K562 (cell line): ENCODE measurements at regions not wholly inside any gene's neighbourhood (a gene's known extent, or its start where the extent isn't known, plus 50 kb on each side); places are given as distances from the start of the nearest gene placed in this dataset.

ENCODE experiments used
- CXXC5 ChIP-seq: fragments of 250-450 bp; sonication (Bioruptor Pico); IDR thresholded peaks from 2 replicates; pipeline ENCODE4 v1.8.0; 2022; ENCODE audit warnings: inconsistent platforms, mild to moderate bottlenecking, moderate library complexity
- DDX20 ChIP-seq: fragments of 450-650 bp; IDR thresholded peaks from 2 replicates; pipeline ENCODE4 v1.6.1; 2016; ENCODE audit warnings: missing genetic modification characterization, low read depth, mild to moderate bottlenecking, missing compliant biosample characterization, moderate library complexity
- DIDO1 ChIP-seq: fragments of 450-650 bp; IDR thresholded peaks from 2 replicates; pipeline ENCODE4 v1.6.1; 2016; ENCODE audit warnings: low read depth, missing biosample characterization, missing genetic modification characterization
- ETV6 ChIP-seq, 3 experiments: fragments of 150-350 bp in 1 of 3; sonication (generic) in 1 of 3; formaldehyde crosslinking in 1 of 3; IDR thresholded peaks; 2 replicates each; pipeline versions ENCODE4 v1.6.1 to v1.8.0; 2014 to 2022; ENCODE audit warnings: borderline replicate concordance in 2 of 3, low read depth in 2 of 3, antibody characterized with exemption in 1 of 3, low read length in 1 of 3, mild to moderate bottlenecking in 1 of 3, missing genetic modification reagents in 1 of 3
- HCFC1 ChIP-seq: IDR thresholded peaks from 2 replicates; pipeline ENCODE4 v1.6.1; 2012; ENCODE audit warnings: low read depth, low read length, improper control_type of control experiment
- HOXB6 ChIP-seq: fragments of 250-450 bp; sonication (Bioruptor Pico); IDR thresholded peaks from 2 replicates; pipeline ENCODE4 v1.5.1; 2022; ENCODE audit warnings: mild to moderate bottlenecking, borderline replicate concordance
- KAT7 ChIP-seq: sonication (generic); formaldehyde crosslinking; IDR thresholded peaks from 2 replicates; pipeline ENCODE4 v1.8.0; 2022; ENCODE audit warnings: missing genetic modification reagents, mild to moderate bottlenecking, borderline replicate concordance
- MYC ChIP-seq, 2 experiments: fragments of 250-450 bp in 1 of 2; sonication (Bioruptor Pico) in 1 of 2; IDR thresholded peaks; 2 replicates each; pipeline versions ENCODE4 v1.5.1 to v1.6.1; 2012 to 2021; ENCODE audit warnings: low read depth in 2 of 2, borderline replicate concordance in 1 of 2, improper control_type of control experiment in 1 of 2, low read length in 1 of 2, mild to moderate bottlenecking in 1 of 2, moderate library complexity in 1 of 2
- NR2F6 ChIP-seq: fragments of 450-650 bp; formaldehyde crosslinking; IDR thresholded peaks from 2 replicates; pipeline ENCODE4 v1.4.0; 2020; ENCODE audit warnings: mild to moderate bottlenecking
- PHF8 ChIP-seq: fragments of 200-600 bp; sonication (generic); IDR thresholded peaks from 2 replicates; pipeline ENCODE4 v1.6.1; 2012; ENCODE audit warnings: mixed run types, mild to moderate bottlenecking, inconsistent platforms, low read length, moderate library complexity, borderline replicate concordance
- PHTF2 ChIP-seq: fragments of 250-450 bp; sonication (Bioruptor Pico); IDR thresholded peaks from 2 replicates; pipeline ENCODE4 v1.5.0; 2021; ENCODE audit warnings: mild to moderate bottlenecking
- SMAD3 ChIP-seq: fragments of 450-650 bp; formaldehyde crosslinking; conservative IDR thresholded peaks from 2 replicates; pipeline ENCODE4 v1.4.0; 2020; ENCODE audit warnings: mild to moderate bottlenecking
- SRF ChIP-seq, 2 experiments: fragments of 250-450, 450-650 bp in 1 of 2; sonication (Bioruptor Pico) in 1 of 2; sonication (generic) in 1 of 2; formaldehyde crosslinking; IDR thresholded peaks; 2 replicates each; pipeline versions ENCODE4 v1.5.0 to v1.5.1; 2020 to 2022; ENCODE audit warnings: mild to moderate bottlenecking in 1 of 2, missing genetic modification reagents in 1 of 2
- WHSC1 ChIP-seq: IDR thresholded peaks from one replicate; pipeline ENCODE4 v1.6.1; 2012; ENCODE audit warnings: low read length, control low read depth, inconsistent platforms
- ZBTB43 ChIP-seq: sonication (generic); formaldehyde crosslinking; IDR thresholded peaks from 2 replicates; pipeline ENCODE4 v1.8.0; 2023; ENCODE audit warnings: mild to moderate bottlenecking, missing genetic modification reagents
- ZNF124 ChIP-seq: sonication (generic); formaldehyde crosslinking; IDR thresholded peaks from 2 replicates; pipeline ENCODE4 v1.8.1; 2022; ENCODE audit warnings: missing genetic modification reagents
- ZNF184 ChIP-seq: sonication (generic); formaldehyde crosslinking; IDR thresholded peaks from 2 replicates; pipeline ENCODE4 v1.5.0; 2020; ENCODE audit warnings: missing genetic modification reagents
- ZNF239 ChIP-seq: fragments of 250-450 bp; sonication (Bioruptor Pico); IDR thresholded peaks from 2 replicates; pipeline ENCODE4 v1.4.0; 2020; ENCODE audit warnings: mild to moderate bottlenecking
- ZNF311 ChIP-seq: fragments of 250-450 bp; sonication (Bioruptor Pico); IDR thresholded peaks from 2 replicates; pipeline ENCODE4 v1.4.0; 2020; ENCODE audit warnings: mild to moderate bottlenecking, moderate library complexity
- ZNF586 ChIP-seq: fragments of 450-650 bp; formaldehyde crosslinking; conservative IDR thresholded peaks from 2 replicates; pipeline ENCODE4 v1.4.0; 2020; ENCODE audit warnings: mild to moderate bottlenecking, moderate library complexity
- ZNF589 ChIP-seq: fragments of 200-800 bp; sonication (Bioruptor generic); IDR thresholded peaks from 2 replicates; pipeline ENCODE4 v1.6.1; 2016; ENCODE audit warnings: low read depth, missing genetic modification characterization, missing compliant biosample characterization
- TF ChIP-seq, protein P1 (sequence below): sonication (generic); formaldehyde crosslinking; IDR thresholded peaks from 2 replicates; pipeline ENCODE4 v1.9.0; 2022; ENCODE audit warnings: mild to moderate bottlenecking, missing genetic modification reagents
- TF ChIP-seq, protein P2 (sequence below): fragments of 250-450 bp; sonication (Bioruptor Pico); IDR thresholded peaks from 2 replicates; pipeline ENCODE4 v1.9.0; 2021; ENCODE audit warnings: mild to moderate bottlenecking, inconsistent platforms

DNA sequence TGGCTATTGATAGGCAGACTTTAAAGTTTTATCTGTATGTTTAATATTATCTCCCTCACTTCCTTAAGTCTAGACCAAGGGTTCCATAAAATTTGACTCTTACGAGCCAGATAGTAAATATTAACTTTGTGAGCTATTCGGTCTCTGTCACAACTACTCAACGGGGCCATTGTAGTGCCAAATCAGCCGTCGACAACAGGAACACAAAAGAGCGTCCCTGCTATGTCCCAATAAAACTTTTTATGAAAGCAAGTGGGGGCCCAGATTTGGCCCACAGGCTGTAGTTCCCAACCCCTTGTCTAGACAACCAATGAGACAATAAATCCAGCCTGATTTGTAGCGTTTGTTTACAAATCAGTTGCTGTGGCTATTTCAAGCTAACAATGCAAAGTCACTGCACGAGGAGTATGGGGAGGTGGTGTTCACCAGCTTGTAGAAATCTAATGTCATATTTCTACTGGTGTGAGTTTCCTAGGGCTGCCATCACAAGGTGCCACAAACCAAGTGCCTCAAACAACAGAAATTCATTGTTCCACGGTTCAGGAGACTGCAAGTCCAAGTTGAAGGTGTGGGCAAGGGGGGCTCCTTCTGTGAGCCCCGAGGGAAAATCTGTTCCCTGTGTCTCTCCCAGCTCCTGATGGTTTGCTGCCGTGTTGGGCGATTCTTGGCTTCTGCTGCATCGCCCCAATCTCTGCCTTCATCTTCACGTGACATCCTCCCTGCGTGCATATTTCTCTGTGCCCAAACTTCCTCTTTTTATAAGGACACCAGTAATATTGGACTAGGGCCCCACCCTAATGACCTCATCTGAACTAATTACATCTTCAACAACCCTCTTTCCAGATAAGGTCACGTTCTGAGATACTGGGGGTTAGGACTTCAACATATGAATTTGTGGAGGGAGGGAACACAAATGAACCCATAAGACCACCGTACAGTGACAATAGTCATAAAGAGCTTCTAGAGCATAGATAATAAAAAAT, 356.0 kb upstream of the JARID2 start (continued):
- TF ChIP-seq HOXB6 (CRISPR knock-in tag) = no peak
- TF ChIP-seq SMAD3 = no peak
- TF ChIP-seq, protein P1, sequence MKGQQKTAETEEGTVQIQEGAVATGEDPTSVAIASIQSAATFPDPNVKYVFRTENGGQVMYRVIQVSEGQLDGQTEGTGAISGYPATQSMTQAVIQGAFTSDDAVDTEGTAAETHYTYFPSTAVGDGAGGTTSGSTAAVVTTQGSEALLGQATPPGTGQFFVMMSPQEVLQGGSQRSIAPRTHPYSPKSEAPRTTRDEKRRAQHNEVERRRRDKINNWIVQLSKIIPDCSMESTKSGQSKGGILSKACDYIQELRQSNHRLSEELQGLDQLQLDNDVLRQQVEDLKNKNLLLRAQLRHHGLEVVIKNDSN (CRISPR knock-in tag) = peak; percentile 96
- TF ChIP-seq ZNF586 (CRISPR knock-in tag) = no peak
- TF ChIP-seq, protein P2, sequence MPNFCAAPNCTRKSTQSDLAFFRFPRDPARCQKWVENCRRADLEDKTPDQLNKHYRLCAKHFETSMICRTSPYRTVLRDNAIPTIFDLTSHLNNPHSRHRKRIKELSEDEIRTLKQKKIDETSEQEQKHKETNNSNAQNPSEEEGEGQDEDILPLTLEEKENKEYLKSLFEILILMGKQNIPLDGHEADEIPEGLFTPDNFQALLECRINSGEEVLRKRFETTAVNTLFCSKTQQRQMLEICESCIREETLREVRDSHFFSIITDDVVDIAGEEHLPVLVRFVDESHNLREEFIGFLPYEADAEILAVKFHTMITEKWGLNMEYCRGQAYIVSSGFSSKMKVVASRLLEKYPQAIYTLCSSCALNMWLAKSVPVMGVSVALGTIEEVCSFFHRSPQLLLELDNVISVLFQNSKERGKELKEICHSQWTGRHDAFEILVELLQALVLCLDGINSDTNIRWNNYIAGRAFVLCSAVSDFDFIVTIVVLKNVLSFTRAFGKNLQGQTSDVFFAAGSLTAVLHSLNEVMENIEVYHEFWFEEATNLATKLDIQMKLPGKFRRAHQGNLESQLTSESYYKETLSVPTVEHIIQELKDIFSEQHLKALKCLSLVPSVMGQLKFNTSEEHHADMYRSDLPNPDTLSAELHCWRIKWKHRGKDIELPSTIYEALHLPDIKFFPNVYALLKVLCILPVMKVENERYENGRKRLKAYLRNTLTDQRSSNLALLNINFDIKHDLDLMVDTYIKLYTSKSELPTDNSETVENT (CRISPR knock-in tag) = no peak
- no peak for TF ChIP-seq ETV6 (IDR thresholded peaks at IDR 0.05; ENCODE audit: borderline replicate concordance in 1 of 2, low read depth in 2 of 2, low read length in 1 of 2)
- no peak for TF ChIP-seq ETV6 (CRISPR knock-in tag; IDR thresholded peaks at IDR 0.05; ENCODE audit: borderline replicate concordance)
- TF ChIP-seq CXXC5 = peak; percentile 97
- peak; percentile 48; the same call in 1 of the 2 replicates for TF ChIP-seq MYC (IDR thresholded peaks at IDR 0.05; ENCODE audit: low read depth, low read length)
- TF ChIP-seq MYC (CRISPR knock-in tag; IDR thresholded peaks at IDR 0.05; ENCODE audit: borderline replicate concordance, low read depth) = no peak
- TF ChIP-seq WHSC1 = no peak
- TF ChIP-seq DDX20 (tag) = no peak
- no peak for TF ChIP-seq DIDO1 (tag)
- TF ChIP-seq PHTF2 (CRISPR knock-in tag) = no peak
- peak; percentile 50 for TF ChIP-seq ZNF239 (CRISPR knock-in tag)
- TF ChIP-seq ZNF311 = no peak
- no peak for TF ChIP-seq HCFC1
- no peak for TF ChIP-seq NR2F6 (CRISPR knock-in tag)
- no peak for TF ChIP-seq ZBTB43 (CRISPR knock-in tag)
- no peak for TF ChIP-seq ZNF184 (CRISPR knock-in tag)
- no peak for TF ChIP-seq PHF8
- no peak for TF ChIP-seq ZNF124
- TF ChIP-seq SRF (CRISPR knock-in tag; IDR thresholded peaks at IDR 0.05) = peak in 1 of 2 experiments; percentile 81; a peak in 2 of 4 replicates
- TF ChIP-seq KAT7 (CRISPR knock-in tag) = no peak
- 0 out of 2 replicates have a peak, but pooled peaks have one; percentile 23 for TF ChIP-seq ZNF589
